GM19240 (cell line): ENCODE measurements at regions not wholly inside any gene's neighbourhood (a gene's known extent, or its start where the extent isn't known, plus 50 kb on each side); places are given as distances from the start of the nearest gene placed in this dataset.

Source experiments
- DNase-seq: peaks from one replicate; pipeline ENCODE4 v3.0.0; 2011; ENCODE audit warnings: low spot score; ENCODE audit not compliant: insufficient read length

DNA sequence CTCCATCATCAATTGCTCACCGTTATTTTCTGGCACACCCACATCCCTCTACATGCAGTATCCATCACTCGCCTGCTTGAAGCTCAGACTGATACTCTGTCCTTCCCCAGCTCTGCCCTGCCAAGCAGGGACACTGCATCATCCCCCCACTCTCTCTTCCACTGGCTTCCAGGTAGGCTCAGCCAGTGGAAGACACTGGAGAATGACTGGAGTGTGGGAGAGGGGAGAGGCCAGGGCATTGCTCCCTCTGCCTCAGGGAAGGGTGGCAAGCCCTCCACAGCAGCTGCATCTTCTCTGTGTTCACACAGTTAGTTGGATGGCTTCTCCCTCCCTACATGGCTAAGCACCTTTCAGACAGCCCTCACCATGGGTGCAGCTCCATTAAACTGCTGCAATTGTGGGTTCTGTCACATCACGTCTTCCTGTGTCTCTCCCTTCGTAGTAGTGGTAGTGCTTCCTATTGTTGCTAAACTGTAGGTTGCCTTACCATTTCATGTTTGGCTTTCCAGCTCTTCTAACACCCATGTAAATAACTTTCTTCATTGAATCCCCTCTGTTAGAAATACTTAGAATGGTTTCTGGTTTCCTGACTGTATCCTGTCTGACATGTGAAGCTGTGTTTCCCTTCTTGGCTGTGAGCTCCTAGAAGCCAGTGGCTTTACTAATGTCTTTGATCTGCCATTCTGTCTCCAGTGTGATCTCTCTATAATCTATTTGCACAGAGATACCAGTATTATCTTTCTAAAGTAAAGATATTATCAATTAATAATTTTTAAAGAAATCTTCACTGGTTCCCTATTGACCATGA, 483.7 kb upstream of the LRRN3 start:
- DNase-seq = no peak

GRCh38 chr7:110609336-110609735, 481.6 kb upstream of the LRRN3 start:
- DNase-seq = no peak

DNA sequence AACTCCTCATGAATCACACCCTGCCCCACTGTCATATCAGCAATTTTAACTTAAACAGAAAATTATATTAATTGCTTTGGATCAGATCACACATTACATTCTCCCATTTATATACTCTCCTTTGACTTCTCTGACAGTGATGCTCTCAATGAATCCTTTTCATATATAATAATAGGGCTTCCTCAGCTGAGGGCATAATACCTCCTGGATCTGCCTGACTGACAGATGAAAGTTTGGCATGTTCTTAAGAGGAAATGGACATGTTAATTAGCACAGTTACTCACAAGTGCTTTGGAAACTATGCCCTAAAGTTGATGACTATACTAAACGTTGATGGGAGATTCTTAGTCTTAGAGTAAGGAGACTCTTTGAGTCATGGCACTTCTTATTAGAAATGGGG, 478.2 kb upstream of the LRRN3 start:
- no peak for DNase-seq
